ENCODE measurements at regions not wholly inside any gene's neighbourhood (a gene's known extent, or its start where the extent isn't known, plus 50 kb on each side); places are given as distances from the start of the nearest gene placed in this dataset.

DNA sequence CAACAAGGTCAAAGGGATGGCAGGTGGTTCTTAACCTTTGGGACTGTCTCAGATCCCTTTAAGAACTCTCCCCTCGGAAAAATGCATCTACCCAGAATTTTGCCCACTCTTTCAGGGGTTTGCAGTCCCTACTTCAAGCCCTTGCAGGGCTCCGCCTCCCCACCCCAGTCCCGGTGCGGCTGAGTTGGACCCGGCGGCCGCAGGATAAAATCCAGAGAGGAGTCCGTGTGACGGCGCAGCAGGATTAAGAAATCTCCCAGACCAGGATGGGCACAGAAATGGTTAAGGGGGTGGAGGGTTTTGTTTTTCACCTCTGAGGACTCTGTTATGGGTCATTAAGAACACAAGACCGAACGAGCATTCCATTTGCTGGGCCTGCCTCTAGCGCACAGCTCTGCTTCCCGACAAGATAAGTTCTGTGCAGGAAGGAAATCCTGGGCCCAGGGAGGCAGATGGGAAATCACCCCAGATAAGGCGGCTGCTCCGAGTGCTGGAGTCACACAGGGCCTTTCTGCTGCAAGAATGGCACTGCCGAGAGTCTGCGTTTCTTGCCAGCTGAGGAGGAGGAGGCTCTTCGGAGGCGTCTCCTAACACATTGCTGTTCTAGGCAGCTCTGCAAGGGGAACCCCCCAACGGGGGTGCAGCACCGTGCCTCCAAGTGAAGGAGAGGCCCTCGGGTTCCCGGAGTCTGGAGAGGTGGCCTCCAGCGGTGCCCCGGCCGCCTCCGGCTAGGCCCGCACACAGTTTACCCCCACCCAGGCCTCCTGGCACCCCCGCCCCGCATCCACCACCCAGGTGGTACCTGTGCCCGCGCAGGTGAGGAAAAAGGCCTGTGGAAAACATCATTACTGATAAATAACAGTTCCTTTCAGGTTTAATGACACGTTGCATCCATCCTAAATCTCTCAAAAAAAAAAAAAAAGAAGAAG lies 277.6 kb downstream of the BCOR start:
- peak in 1 of 2 donors; percentile 43 for DNase-seq
- Histone ChIP-seq H3K36me3 (ENCODE audit: control insufficient read depth, insufficient read depth, low read length) (no peaks in the 10 kb centered on the region), H3K9me3 (ENCODE audit: control insufficient read depth, low read depth, low read length) (no peaks in the 10 kb centered on the region), H3K4me1 (ENCODE audit: control insufficient read depth, insufficient read depth, low read length) (peaks cover 16% of the 10 kb centered on the region), H3K27me3 (ENCODE audit: control insufficient read depth, insufficient read depth, low read length) (peaks cover 6% of the 10 kb centered on the region), H3K4me3 (ENCODE audit: low read length) (peak overlapping the region; percentile 4), H3K27ac (ENCODE audit: low read length) (no peak overlapping the region)
- no CpG with 5 or more reads among the region's 34 CpGs for WGBS (ENCODE audit: insufficient coverage, low lambda C conversion rate)

DNA sequence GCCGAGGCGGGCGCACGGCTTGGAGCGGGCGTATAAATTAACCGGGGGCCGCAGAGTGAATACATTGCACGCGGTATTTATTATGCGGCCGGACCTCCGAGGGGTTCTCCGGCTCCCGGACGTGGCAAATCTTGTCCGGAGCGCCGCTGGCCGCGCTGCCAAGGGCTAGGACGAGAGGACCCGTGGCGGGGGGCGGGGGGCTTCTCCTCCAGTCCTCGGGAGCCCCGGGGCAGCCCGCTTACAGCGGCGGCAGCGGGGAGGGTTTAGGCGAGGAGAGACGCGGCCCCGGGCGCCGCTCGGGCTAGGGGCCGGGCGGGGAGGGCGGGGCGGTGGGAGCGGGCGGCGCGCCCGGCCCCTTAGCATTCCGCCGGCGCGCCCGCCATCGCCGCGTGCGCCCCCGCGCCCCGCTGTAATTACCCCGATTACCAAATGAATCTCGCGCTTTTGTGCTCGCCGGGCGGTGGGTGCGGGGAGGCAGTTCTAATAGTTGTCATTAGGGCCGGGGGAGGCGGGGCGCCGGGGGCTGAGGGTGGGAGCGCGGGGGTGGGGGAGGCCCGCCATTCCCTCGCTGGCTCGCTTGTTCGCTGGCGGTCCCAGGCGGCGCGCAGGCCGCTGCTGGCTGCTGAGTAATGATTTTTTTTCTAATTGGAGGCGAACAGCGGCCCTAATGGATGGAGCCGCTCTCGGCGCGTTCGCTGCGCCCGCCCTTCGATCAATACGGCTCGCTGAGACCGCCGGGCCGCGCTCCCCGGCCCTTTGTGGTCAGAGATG lies 276.6 kb downstream of the BCOR start:
- H3K27ac ChIP-seq (ENCODE audit: low read length) = no peak overlapping the region
- peak in 1 of 2 donors; percentile 29 for DNase-seq
- peaks cover 6% of the 10 kb centered on the region for H3K27me3 ChIP-seq (ENCODE audit: control insufficient read depth, insufficient read depth, low read length)
- H3K4me3 ChIP-seq (ENCODE audit: low read length) = peak overlapping the region; percentile 35
- no CpG with 5 or more reads among the region's 98 CpGs for WGBS (ENCODE audit: insufficient coverage, low lambda C conversion rate)
- H3K36me3 ChIP-seq (ENCODE audit: control insufficient read depth, insufficient read depth, low read length) = no peaks in the 10 kb centered on the region
- peaks cover 15% of the 10 kb centered on the region for H3K4me1 ChIP-seq (ENCODE audit: control insufficient read depth, insufficient read depth, low read length)
- H3K9me3 ChIP-seq (ENCODE audit: control insufficient read depth, low read depth, low read length) = no peaks in the 10 kb centered on the region

DNA sequence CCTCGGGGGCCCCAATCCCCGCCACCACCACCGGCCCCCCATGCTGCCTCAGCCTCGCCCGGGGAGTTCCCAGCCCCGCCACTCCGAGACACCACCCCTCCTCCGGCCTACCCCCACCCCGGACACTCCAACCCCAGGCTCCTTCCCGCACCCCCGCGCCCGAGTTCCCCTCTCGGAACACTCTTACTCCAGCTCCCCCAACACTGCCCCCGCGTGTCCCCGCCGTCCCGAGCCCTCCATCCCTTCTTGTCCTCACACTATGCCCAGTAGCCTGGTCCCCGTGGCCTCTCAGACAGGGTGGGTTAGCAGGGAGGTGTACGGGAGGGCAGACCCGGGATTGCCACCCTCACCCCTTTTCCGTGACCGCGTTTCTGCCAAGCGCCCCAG lies 276.1 kb downstream of the BCOR start:
- Histone ChIP-seq H3K4me1 (ENCODE audit: control insufficient read depth, insufficient read depth, low read length) (peaks cover 12% of the 10 kb centered on the region), H3K9me3 (ENCODE audit: control insufficient read depth, low read depth, low read length) (no peaks in the 10 kb centered on the region), H3K27me3 (ENCODE audit: control insufficient read depth, insufficient read depth, low read length) (peaks cover 6% of the 10 kb centered on the region), H3K27ac (ENCODE audit: low read length) (no peak overlapping the region), H3K36me3 (ENCODE audit: control insufficient read depth, insufficient read depth, low read length) (no peaks in the 10 kb centered on the region), H3K4me3 (ENCODE audit: low read length) (peak overlapping the region; percentile 23)
- WGBS (ENCODE audit: insufficient coverage, low lambda C conversion rate) = no CpG with 5 or more reads among the region's 26 CpGs
- DNase-seq = no peak

DNA sequence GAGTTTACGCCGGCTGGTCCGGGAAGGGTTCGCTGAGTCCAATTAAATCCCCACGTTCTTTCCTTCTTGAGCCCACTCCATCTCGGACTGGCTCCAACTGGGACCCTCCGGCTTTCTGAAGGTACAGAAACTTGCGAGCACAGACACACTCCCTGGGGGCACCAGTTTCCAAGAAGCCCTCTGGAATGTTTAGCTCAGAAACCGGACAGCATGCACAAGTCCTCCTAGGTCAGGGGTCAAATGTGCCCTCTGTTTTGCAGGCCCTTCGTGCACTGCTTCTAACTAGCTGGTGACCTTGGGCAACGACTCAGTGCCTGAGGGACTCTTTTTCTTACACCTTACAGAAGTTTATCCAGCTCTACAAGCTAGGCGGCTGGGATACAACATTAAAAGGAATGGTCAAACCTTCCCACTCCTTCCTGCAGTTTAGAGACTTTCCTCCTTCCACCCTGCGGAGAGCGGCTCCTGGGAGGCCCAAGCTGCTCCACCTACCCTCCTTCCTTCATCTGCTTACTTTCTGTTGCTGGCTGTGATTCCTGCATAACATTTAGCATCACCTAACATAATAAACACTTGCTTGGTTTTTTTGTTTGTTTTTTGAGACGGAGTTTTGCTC lies 275.5 kb downstream of the BCOR start:
- H3K9me3 ChIP-seq (ENCODE audit: control insufficient read depth, low read depth, low read length) = no peaks in the 10 kb centered on the region

DNA sequence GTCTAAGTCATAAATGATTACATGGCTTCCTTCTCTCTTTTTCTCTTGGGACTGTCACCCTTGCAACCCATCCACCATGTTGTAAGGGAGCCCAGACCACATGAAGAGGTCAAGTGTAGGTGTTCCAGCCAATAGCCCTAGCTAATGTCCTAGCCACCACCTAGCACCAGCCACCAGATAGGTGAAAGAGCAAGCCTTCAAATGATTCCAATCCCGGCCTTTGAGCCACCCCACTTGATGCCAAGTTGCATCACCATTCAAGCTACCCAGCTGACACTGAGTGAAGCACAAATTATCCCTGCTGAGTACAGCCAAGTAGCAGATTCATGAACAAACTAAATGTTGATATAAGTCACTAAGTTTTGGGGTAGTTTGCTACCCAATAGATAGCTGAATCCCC lies 274.3 kb downstream of the BCOR start:
- Histone ChIP-seq H3K4me1 (ENCODE audit: control insufficient read depth, insufficient read depth, low read length) (peaks cover 6% of the 10 kb centered on the region), H3K36me3 (ENCODE audit: control insufficient read depth, insufficient read depth, low read length) (no peaks in the 10 kb centered on the region), H3K9me3 (ENCODE audit: control insufficient read depth, low read depth, low read length) (no peaks in the 10 kb centered on the region), H3K4me3 (ENCODE audit: low read length) (no peak overlapping the region), H3K27ac (ENCODE audit: low read length) (no peak overlapping the region), H3K27me3 (ENCODE audit: control insufficient read depth, insufficient read depth, low read length) (peaks cover 6% of the 10 kb centered on the region)
- WGBS (ENCODE audit: insufficient coverage, low lambda C conversion rate) = no CpG with 5 or more reads among the region's 1 CpG
- no peak for DNase-seq

More for the DNA sequence above, 275.5 kb downstream of the BCOR start:
- Histone ChIP-seq H3K27ac (ENCODE audit: low read length) (no peak overlapping the region), H3K4me1 (ENCODE audit: control insufficient read depth, insufficient read depth, low read length) (peaks cover 12% of the 10 kb centered on the region), H3K27me3 (ENCODE audit: control insufficient read depth, insufficient read depth, low read length) (peaks cover 6% of the 10 kb centered on the region), H3K4me3 (ENCODE audit: low read length) (no peak overlapping the region), H3K36me3 (ENCODE audit: control insufficient read depth, insufficient read depth, low read length) (no peaks in the 10 kb centered on the region)
- no CpG with 5 or more reads among the region's 15 CpGs for WGBS (ENCODE audit: insufficient coverage, low lambda C conversion rate)
- DNase-seq = no peak

DNA sequence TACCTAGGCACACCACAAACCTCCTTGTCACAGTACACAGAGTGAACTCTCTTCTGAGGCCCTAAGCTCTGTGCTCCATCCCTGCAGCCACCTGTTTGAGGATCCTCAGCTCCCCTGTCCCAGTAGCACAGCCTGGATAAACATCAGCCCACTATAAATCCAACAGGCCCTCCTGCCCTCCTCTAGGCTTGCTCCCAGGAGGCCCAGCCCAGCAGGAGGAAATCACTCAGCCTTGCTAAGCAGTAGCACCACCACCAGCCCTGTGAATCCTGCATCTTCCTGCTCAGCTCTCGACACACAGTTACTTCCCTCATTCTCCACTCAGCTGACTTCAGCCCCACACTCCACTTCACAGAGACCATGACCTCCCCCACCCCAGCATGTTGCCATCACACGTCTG lies 273.9 kb downstream of the BCOR start:
- Histone ChIP-seq H3K4me1 (ENCODE audit: control insufficient read depth, insufficient read depth, low read length) (peaks cover 6% of the 10 kb centered on the region), H3K9me3 (ENCODE audit: control insufficient read depth, low read depth, low read length) (no peaks in the 10 kb centered on the region), H3K4me3 (ENCODE audit: low read length) (no peak overlapping the region), H3K36me3 (ENCODE audit: control insufficient read depth, insufficient read depth, low read length) (no peaks in the 10 kb centered on the region), H3K27ac (ENCODE audit: low read length) (no peak overlapping the region), H3K27me3 (ENCODE audit: control insufficient read depth, insufficient read depth, low read length) (peaks cover 6% of the 10 kb centered on the region)
- no CpG with 5 or more reads among the region's 2 CpGs for WGBS (ENCODE audit: insufficient coverage, low lambda C conversion rate)
- DNase-seq = no peak

DNA sequence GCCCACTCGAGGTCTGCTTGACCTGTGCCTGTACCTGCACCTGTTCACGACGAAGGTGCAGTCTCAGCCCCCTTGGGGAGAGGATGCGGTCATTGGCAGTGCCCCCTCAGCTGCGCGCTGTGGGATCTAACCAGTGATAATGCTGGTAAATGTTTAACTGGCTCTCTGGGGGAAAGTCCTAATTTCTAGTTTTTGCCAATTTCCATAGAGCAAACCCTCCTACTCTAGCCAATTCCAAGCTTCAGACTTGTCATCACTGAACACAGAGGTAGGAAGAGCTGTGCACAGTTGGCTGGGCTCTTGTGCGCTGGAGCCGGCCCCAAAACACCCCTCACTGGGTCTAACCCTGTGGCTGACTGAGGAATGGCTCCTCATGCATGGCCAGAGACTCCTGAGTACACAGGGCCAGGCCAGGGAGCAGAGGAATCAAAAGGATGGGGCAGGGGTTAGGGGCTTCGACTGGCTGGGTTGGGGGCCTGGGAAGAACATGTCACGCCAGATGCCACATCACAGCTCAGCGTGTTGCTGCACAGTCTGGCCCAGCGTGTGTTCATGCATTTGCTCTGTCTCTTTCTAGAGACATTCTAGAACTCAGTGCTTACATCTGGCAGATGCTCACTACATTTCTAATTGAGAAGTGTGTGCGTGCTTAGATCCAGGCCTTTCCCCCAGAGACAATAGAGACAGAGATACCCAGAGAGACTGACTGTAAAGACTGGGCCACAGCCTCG lies 270.8 kb downstream of the BCOR start:
- no CpG with 5 or more reads among the region's 14 CpGs for WGBS (ENCODE audit: insufficient coverage, low lambda C conversion rate)

DNA sequence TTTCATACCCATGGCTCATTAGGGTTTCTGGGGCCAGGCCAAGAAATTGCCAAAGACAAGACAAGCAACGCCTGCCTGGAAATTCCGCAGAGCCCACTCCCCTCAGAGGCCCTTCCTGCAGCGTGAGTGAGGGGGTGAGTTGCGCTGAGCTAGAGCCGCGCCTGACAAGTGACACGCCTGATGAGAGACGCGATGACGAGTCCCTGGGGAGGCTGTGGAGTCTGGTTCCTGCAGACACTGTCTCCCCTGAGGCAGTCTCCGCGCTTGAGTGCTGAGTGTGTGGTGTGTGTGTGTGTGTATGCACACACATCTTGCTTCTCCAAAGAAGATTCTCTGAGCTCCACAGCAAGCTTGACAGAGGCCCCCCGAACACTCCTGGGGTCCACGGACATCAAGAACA lies 269.8 kb downstream of the BCOR start:
- no peak for DNase-seq
- Histone ChIP-seq H3K27me3 (ENCODE audit: control insufficient read depth, insufficient read depth, low read length) (no peaks in the 10 kb centered on the region), H3K27ac (ENCODE audit: low read length) (no peak overlapping the region), H3K4me3 (ENCODE audit: low read length) (no peak overlapping the region), H3K36me3 (ENCODE audit: control insufficient read depth, insufficient read depth, low read length) (no peaks in the 10 kb centered on the region), H3K4me1 (ENCODE audit: control insufficient read depth, insufficient read depth, low read length) (peaks cover 2% of the 10 kb centered on the region), H3K9me3 (ENCODE audit: control insufficient read depth, low read depth, low read length) (no peaks in the 10 kb centered on the region)
- no CpG with 5 or more reads among the region's 14 CpGs for WGBS (ENCODE audit: insufficient coverage, low lambda C conversion rate)

More for the DNA sequence above, 270.8 kb downstream of the BCOR start:
- DNase-seq = no peak
- Histone ChIP-seq H3K4me1 (ENCODE audit: control insufficient read depth, insufficient read depth, low read length) (peaks cover 2% of the 10 kb centered on the region), H3K4me3 (ENCODE audit: low read length) (no peak overlapping the region), H3K9me3 (ENCODE audit: control insufficient read depth, low read depth, low read length) (no peaks in the 10 kb centered on the region), H3K27ac (ENCODE audit: low read length) (no peak overlapping the region), H3K36me3 (ENCODE audit: control insufficient read depth, insufficient read depth, low read length) (no peaks in the 10 kb centered on the region), H3K27me3 (ENCODE audit: control insufficient read depth, insufficient read depth, low read length) (peaks cover 3% of the 10 kb centered on the region)

DNA sequence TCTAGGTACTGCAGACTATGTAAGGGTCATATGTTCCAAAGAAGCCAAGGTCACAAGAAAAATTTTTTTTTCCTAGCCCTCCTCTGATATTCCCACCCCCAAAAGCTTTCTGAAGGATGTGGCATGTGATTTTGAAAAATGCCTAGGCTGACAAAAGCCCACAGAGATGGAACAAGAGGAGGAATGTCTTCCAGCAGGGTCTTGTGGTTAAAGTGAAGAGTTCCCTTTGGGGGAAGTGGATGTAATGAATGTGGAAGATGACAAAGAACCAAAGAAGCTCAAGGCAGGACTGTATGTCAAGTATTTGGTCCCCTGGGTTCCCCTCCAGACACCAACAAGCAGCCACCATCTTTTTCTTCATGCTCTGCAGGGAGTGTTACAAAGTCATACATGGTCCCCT lies 268.8 kb downstream of the BCOR start:
- Histone ChIP-seq H3K27me3 (ENCODE audit: control insufficient read depth, insufficient read depth, low read length) (no peaks in the 10 kb centered on the region), H3K4me3 (ENCODE audit: low read length) (no peak overlapping the region), H3K9me3 (ENCODE audit: control insufficient read depth, low read depth, low read length) (no peaks in the 10 kb centered on the region), H3K36me3 (ENCODE audit: control insufficient read depth, insufficient read depth, low read length) (no peaks in the 10 kb centered on the region), H3K4me1 (ENCODE audit: control insufficient read depth, insufficient read depth, low read length) (peaks cover 2% of the 10 kb centered on the region), H3K27ac (ENCODE audit: low read length) (no peak overlapping the region)
- DNase-seq = no peak

DNA sequence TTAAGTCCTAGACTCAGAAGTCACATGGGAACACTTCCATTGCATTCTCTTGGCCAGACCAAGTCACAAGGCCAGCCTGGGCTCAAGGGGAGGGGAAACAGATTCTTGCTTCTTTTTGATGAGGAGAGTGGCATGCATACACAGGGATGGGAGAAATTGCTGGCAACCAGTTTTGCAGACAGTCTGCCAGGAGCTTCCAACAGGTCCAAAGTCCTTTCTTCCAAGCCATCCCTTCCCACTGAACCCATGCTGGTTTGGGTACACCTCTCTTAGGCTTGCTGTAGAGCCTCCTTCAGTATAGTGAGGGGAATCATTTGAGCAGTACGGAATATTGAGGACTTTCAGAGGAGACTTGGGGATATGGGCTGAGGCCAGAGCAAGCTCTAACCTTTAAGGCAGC lies 267.8 kb downstream of the BCOR start:
- Histone ChIP-seq H3K27me3 (ENCODE audit: control insufficient read depth, insufficient read depth, low read length) (no peaks in the 10 kb centered on the region), H3K9me3 (ENCODE audit: control insufficient read depth, low read depth, low read length) (no peaks in the 10 kb centered on the region), H3K27ac (ENCODE audit: low read length) (no peak overlapping the region), H3K4me1 (ENCODE audit: control insufficient read depth, insufficient read depth, low read length) (peaks cover 2% of the 10 kb centered on the region), H3K4me3 (ENCODE audit: low read length) (no peak overlapping the region), H3K36me3 (ENCODE audit: control insufficient read depth, insufficient read depth, low read length) (no peaks in the 10 kb centered on the region)
- no CpG with 5 or more reads among the region's 1 CpG for WGBS (ENCODE audit: insufficient coverage, low lambda C conversion rate)
- no peak for DNase-seq
